Panc1 (cell line): ENCODE measurements at regions not wholly inside any gene's neighbourhood (a gene's known extent, or its start where the extent isn't known, plus 50 kb on each side); places are given as distances from the start of the nearest gene placed in this dataset.

ENCODE experiments used
- ATAC-seq: fragments of 200-7000 bp; cut with Tn5 transposase; 2 replicates; pipeline ENCODE4 v1.9.1; 2020; ENCODE audit warnings: mild to moderate bottlenecking, moderate library complexity
- BruUV-seq: library from RNA; stranded (reverse); fragments of 400-500 nt; replicated peaks from 2 replicates; lab custom pipeline; 2021; lab: Mats Ljungman, UMichigan
- CTCF ChIA-PET: fragments of 300-600 bp; sonication (Branson Sonifier 250); formaldehyde crosslinking; loops from one replicate; lab custom pipeline; 2022; ENCODE audit warnings: antibody characterized with exemption; lab: Charles Lee
- POLR2A ChIA-PET: fragments of 300-600 bp; sonication (Branson Sonifier 250); formaldehyde crosslinking; loops from one replicate; lab custom pipeline; 2022; ENCODE audit warnings: antibody characterized with exemption; lab: Charles Lee
- DNase-seq: peaks from one replicate; pipeline ENCODE4 v3.0.0-alpha.2; 2010; ENCODE audit warnings: low read depth, low spot score
- H3K27ac ChIP-seq: 2 replicates; pipeline ENCODE4 v1.5.1; 2011; ENCODE audit warnings: mild to moderate bottlenecking, low read length, inconsistent platforms
- H3K27me3 ChIP-seq: fragments of 200-500 bp; sonication (Bioruptor generic); 2 replicates; pipeline ENCODE4 v1.6.0; 2014; ENCODE audit warnings: low read length, inconsistent platforms; ENCODE audit not compliant: control insufficient read depth, insufficient read depth
- H3K36me3 ChIP-seq: fragments of 200-500 bp; sonication (Bioruptor generic); 2 replicates; pipeline ENCODE4 v1.5.1; 2014; ENCODE audit warnings: inconsistent platforms, mild to moderate bottlenecking, low read length, moderate library complexity; ENCODE audit not compliant: control insufficient read depth, insufficient read depth
- H3K4me1 ChIP-seq: 2 replicates; pipeline ENCODE4 v1.5.1; 2011; ENCODE audit warnings: inconsistent platforms, mild to moderate bottlenecking, low read length, moderate library complexity; ENCODE audit not compliant: control insufficient read depth, insufficient read depth
- H3K4me3 ChIP-seq, 2 experiments: 2 replicates each; pipeline ENCODE4 v1.5.1; 2011 to 2012; ENCODE audit warnings: low read depth in 2 of 2, low read length in 2 of 2, mild to moderate bottlenecking in 2 of 2, inconsistent platforms in 1 of 2, moderate library complexity in 1 of 2
- H3K9me3 ChIP-seq: fragments of 200-500 bp; sonication (Bioruptor generic); 2 replicates; pipeline ENCODE4 v1.5.1; 2014; ENCODE audit warnings: low read depth, mild to moderate bottlenecking, inconsistent platforms, low read length, moderate library complexity; ENCODE audit not compliant: control insufficient read depth, insufficient read depth
- CTCF ChIP-seq: fragments of 450-650 bp; IDR thresholded peaks from 2 replicates; pipeline ENCODE4 v1.5.1; 2017; ENCODE audit warnings: mild to moderate bottlenecking
- POLR2AphosphoS5 ChIP-seq: IDR thresholded peaks from 2 replicates; pipeline ENCODE4 v1.6.1; 2012; ENCODE audit warnings: mild to moderate bottlenecking, low read depth, low read length, moderate library complexity
- REST ChIP-seq, 2 experiments: IDR thresholded peaks; 2 replicates each; pipeline ENCODE4 v1.6.1; 2011 to 2012; ENCODE audit warnings: low read depth in 2 of 2, control low read depth in 1 of 2, low read length in 1 of 2, mild to moderate bottlenecking in 1 of 2, moderate library complexity in 1 of 2; ENCODE audit not compliant: insufficient read depth in 1 of 2
- SIN3A ChIP-seq: IDR thresholded peaks from 2 replicates; pipeline ENCODE4 v1.6.1; 2012; ENCODE audit warnings: low read depth, mild to moderate bottlenecking, low read length, moderate library complexity, borderline replicate concordance; ENCODE audit not compliant: insufficient read depth
- TCF7L2 ChIP-seq: IDR thresholded peaks from 2 replicates; pipeline ENCODE4 v1.6.1; 2011; ENCODE audit warnings: mild to moderate bottlenecking, low read depth, low read length, inconsistent platforms
- in situ Hi-C: cut with HindIII; loops from 2 replicates; pipeline ENCODE4 v1.10.0; 2016; ENCODE audit warnings: low sequenced_read_pairs, low pct_unique_long_range_greater_than_20kb
- intact Hi-C: fragments of 100-400 bp; cut with micrococcal nuclease; formaldehyde crosslinking; loops from one replicate; pipeline ENCODE4 v1.10.0; 2022; ENCODE audit not compliant: unreplicated experiment

- DNase-seq (no peak), ATAC-seq (no peak)
- no peaks in the 10 kb centered on the region for H3K4me1 ChIP-seq
- no peaks in the 10 kb centered on the region for H3K36me3 ChIP-seq
- intact Hi-C loops (no loop called here), in situ Hi-C loops (no loop called here)
- POLR2A ChIA-PET: no interaction called here
- no peaks in the 10 kb centered on the region for H3K9me3 ChIP-seq
- no TSS peak for BruUV-seq
- CTCF ChIA-PET: no interaction called here
- H3K4me3 ChIP-seq: no peak overlapping the region
- H3K27me3 ChIP-seq: no peaks in the 10 kb centered on the region
- TF ChIP-seq POLR2AphosphoS5: no peak
- TF ChIP-seq SIN3A: no peak
- TF ChIP-seq CTCF: no peak
- no peak for TF ChIP-seq TCF7L2
- no peak for TF ChIP-seq REST (IDR thresholded peaks at IDR 0.05; ENCODE audit: insufficient read depth in 1 of 2, low read depth in 2 of 2, low read length in 1 of 2)
- no peak overlapping the region for H3K27ac ChIP-seq
These were observed 376.2 kb downstream of the GXYLT1 start for GRCh38 chr12:41768456-41768855.

- ATAC-seq (no peak), DNase-seq (no peak)
- intact Hi-C loops: no loop called here
- TF ChIP-seq SIN3A (no peak), TCF7L2 (no peak), POLR2AphosphoS5 (no peak), CTCF (no peak), REST (IDR thresholded peaks at IDR 0.05; ENCODE audit: insufficient read depth in 1 of 2, low read depth in 2 of 2, low read length in 1 of 2) (no peak)
- no peaks in the 10 kb centered on the region for H3K4me1 ChIP-seq
- no peaks in the 10 kb centered on the region for H3K36me3 ChIP-seq
- in situ Hi-C loops: no loop called here
- no peak overlapping the region for H3K27ac ChIP-seq
- no peaks in the 10 kb centered on the region for H3K27me3 ChIP-seq
- POLR2A ChIA-PET: no interaction called here
- BruUV-seq: no TSS peak
- no peak overlapping the region for H3K4me3 ChIP-seq
- CTCF ChIA-PET: interaction anchor here (0.6 kb wide), 1 partner anchor 341 kb away, joined by 3 read pairs; no protein-coding TSS in a partner anchor
- H3K9me3 ChIP-seq: no peaks in the 10 kb centered on the region
These were observed 382.0 kb downstream of the GXYLT1 start for GRCh38 chr12:41762691-41763090.
